OCI-LY1 (cell line): ENCODE measurements at regions not wholly inside any gene's neighbourhood (a gene's known extent, or its start where the extent isn't known, plus 50 kb on each side); places are given as distances from the start of the nearest gene placed in this dataset.

Experiments used
- EZH2 ChIP-seq: fragments of 200-600 bp; sonication (generic), shearing (Covaris generic); IDR thresholded peaks from 2 replicates; pipeline ENCODE4 v1.8.0; 2017; ENCODE audit warnings: borderline replicate concordance, mixed run types, mild to moderate bottlenecking, antibody characterized with exemption, low read length, moderate library complexity, mixed read lengths
- TF ChIP-seq, protein P1 (sequence below): fragments of 200-600 bp; sonication (generic), shearing (Covaris generic); IDR thresholded peaks from 2 replicates; pipeline ENCODE4 v1.5.1; 2017; ENCODE audit warnings: mild to moderate bottlenecking, antibody characterized with exemption, low read length, moderate library complexity, mixed read lengths

DNA sequence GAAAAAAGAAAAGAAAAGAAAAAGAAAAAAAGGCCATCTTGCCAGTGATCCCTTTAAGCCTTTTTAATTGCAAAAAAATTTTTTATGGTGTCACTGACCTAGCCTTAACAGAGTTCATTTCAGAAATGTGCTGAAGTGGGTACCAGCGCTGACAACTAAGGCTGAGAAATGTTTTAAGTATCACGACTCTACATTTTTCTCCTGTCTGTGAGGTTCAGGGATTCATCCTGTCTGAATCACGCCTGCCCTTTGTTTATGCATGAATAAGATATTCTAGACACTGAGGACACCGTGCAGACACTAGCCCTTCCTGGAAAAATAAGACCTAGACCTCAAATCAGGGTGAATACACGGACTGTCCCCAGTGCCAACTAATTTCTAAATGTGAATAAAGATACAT, 154.4 kb upstream of the NOCT start:
- TF ChIP-seq, protein P1, sequence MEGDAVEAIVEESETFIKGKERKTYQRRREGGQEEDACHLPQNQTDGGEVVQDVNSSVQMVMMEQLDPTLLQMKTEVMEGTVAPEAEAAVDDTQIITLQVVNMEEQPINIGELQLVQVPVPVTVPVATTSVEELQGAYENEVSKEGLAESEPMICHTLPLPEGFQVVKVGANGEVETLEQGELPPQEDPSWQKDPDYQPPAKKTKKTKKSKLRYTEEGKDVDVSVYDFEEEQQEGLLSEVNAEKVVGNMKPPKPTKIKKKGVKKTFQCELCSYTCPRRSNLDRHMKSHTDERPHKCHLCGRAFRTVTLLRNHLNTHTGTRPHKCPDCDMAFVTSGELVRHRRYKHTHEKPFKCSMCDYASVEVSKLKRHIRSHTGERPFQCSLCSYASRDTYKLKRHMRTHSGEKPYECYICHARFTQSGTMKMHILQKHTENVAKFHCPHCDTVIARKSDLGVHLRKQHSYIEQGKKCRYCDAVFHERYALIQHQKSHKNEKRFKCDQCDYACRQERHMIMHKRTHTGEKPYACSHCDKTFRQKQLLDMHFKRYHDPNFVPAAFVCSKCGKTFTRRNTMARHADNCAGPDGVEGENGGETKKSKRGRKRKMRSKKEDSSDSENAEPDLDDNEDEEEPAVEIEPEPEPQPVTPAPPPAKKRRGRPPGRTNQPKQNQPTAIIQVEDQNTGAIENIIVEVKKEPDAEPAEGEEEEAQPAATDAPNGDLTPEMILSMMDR = no peak
- no peak for TF ChIP-seq EZH2
